Tibial artery (tissue), 4 donors: ENCODE measurements at regions not wholly inside any gene's neighbourhood (a gene's known extent, or its start where the extent isn't known, plus 50 kb on each side); places are given as distances from the start of the nearest gene placed in this dataset.
"Not testable (repeated sequence)": the region's sequence is repeated elsewhere in the genome, so short reads cannot be mapped to it uniquely, and the experiment has no call there.

Source experiments
- DNase-seq, 2 donors: peaks; one replicate each; pipeline ENCODE4 v3.0.0-alpha.2; 2019
- H3K27ac ChIP-seq, 2 donors: fragments of 200-600 bp; sonication (generic) in 1 of 2; 1 replicate in 1 of 2; 2 replicates in 1 of 2; pipeline ENCODE4 v1.5.1; 2018 to 2019; ENCODE audit warnings: mild to moderate bottlenecking in 1 of 2
- H3K27me3 ChIP-seq, 2 donors: fragments of 200-600 bp; sonication (generic) in 1 of 2; one replicate each; pipeline versions ENCODE4 v1.5.1 to v1.6.0; 2016 to 2019
- H3K36me3 ChIP-seq, 3 donors: fragments of 200-600 bp; sonication (generic) in 2 of 3; one replicate each; pipeline ENCODE4 v1.5.1; 2016 to 2019; ENCODE audit warnings: mild to moderate bottlenecking in 2 of 3
- H3K4me1 ChIP-seq, 4 donors: fragments of 200-600 bp; sonication (generic) in 2 of 4; 1 replicate in 3 of 4; 2 replicates in 1 of 4; pipeline ENCODE4 v1.5.1; 2016 to 2019
- H3K4me3 ChIP-seq, 2 donors: fragments of 200-600 bp; sonication (generic) in 1 of 2; 1 replicate in 1 of 2; 2 replicates in 1 of 2; pipeline ENCODE4 v1.5.1; 2018 to 2019; ENCODE audit warnings: mild to moderate bottlenecking in 2 of 2
- H3K9me3 ChIP-seq, 3 donors: fragments of 200-600 bp; sonication (generic) in 1 of 3; one replicate each; pipeline ENCODE4 v1.5.1; 2016 to 2019
- intact Hi-C: fragments of 100-400 bp; cut with DNase I; formaldehyde crosslinking; loops from one replicate; pipeline ENCODE4 v1.15.0; 2023; ENCODE audit warnings: low total_unique reads
- TF ChIP-seq, protein P1 (sequence below), 2 experiments: fragments of 200-600 bp in 1 of 2; fragments of 450-650 bp in 1 of 2; IDR thresholded peaks; one replicate each; pipeline ENCODE4 v1.5.1; 2017 to 2019; ENCODE audit warnings: antibody characterized with exemption in 2 of 2, mild to moderate bottlenecking in 1 of 2, moderate library complexity in 1 of 2

DNA sequence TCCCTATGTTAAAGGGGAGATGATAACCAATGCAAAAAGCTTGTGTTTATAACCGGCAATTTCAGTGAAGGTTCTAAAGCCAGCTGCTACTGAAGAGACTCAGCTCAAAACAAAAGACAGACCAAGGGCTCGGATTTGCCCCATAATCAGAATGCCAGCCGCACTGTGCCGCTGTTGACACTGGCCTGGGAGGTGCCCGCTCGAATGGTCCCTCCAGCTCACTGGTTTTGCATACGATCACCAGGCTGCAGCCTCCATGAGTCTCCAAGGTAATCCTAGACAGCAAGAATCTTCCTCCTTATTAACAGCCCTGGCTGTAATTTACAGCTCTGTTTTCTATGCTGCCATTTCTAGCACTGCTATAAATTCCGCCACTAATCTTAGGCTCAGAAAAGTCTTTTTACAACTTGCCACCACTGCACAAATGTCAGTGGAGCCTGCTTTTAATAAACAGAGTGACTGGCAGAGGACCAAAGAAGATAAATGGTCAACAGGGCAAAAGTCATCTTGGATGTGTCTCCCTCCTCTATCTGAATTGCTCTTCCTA, 155.7 kb upstream of the SH3BP4 start:
- DNase-seq: no peak
- H3K27me3 ChIP-seq: peaks cover 0 to 2% of the 10 kb centered on the region in 2 donors
- intact Hi-C loops: no loop called here
- H3K36me3 ChIP-seq: no peaks in the 10 kb centered on the region
- no peak overlapping the region for H3K4me3 ChIP-seq
- no peak overlapping the region for H3K27ac ChIP-seq
- no peaks in the 10 kb centered on the region for H3K9me3 ChIP-seq
- H3K4me1 ChIP-seq: no peaks in the 10 kb centered on the region
- TF ChIP-seq, protein P1, sequence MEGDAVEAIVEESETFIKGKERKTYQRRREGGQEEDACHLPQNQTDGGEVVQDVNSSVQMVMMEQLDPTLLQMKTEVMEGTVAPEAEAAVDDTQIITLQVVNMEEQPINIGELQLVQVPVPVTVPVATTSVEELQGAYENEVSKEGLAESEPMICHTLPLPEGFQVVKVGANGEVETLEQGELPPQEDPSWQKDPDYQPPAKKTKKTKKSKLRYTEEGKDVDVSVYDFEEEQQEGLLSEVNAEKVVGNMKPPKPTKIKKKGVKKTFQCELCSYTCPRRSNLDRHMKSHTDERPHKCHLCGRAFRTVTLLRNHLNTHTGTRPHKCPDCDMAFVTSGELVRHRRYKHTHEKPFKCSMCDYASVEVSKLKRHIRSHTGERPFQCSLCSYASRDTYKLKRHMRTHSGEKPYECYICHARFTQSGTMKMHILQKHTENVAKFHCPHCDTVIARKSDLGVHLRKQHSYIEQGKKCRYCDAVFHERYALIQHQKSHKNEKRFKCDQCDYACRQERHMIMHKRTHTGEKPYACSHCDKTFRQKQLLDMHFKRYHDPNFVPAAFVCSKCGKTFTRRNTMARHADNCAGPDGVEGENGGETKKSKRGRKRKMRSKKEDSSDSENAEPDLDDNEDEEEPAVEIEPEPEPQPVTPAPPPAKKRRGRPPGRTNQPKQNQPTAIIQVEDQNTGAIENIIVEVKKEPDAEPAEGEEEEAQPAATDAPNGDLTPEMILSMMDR (IDR thresholded peaks at IDR 0.05): no peak

DNA sequence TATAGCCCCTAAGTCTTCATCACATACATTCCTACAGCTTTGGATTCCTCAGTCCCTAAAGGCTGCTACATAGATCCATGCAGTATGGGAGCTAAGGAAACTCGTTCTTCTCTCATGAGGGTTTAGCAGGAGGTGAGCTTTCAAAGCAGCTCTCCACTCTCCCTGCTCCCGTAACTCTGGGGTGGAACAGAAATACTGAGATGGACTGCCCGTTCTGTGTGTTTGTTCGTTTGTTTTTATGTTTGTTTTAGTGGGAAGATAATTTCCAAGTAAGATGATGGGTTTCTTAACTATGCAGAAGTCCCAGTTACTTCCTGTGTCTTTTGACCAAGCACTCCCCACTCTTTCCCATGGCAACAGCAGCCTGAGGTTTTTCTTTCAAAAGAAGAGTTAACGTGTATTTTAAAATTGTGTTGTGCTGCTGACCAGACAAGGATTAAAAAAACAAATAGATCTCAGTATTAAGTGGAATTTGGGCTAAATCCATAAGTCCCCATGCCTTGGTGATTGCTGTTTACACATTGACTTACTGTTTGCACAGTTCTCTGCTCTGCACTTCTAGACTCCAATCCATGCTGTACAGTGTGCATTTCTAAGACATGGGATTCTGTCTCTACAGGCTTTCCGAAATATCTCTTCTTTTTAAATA, 156.4 kb upstream of the SH3BP4 start:
- intact Hi-C loops: no loop called here
- Histone ChIP-seq H3K36me3 (no peaks in the 10 kb centered on the region), H3K27me3 (peaks cover 0 to 2% of the 10 kb centered on the region in 2 donors), H3K27ac (no peak overlapping the region), H3K9me3 (no peaks in the 10 kb centered on the region), H3K4me1 (no peaks in the 10 kb centered on the region), H3K4me3 (no peak overlapping the region)
- TF ChIP-seq, protein P1 (IDR thresholded peaks at IDR 0.05): no peak
- no peak for DNase-seq

DNA sequence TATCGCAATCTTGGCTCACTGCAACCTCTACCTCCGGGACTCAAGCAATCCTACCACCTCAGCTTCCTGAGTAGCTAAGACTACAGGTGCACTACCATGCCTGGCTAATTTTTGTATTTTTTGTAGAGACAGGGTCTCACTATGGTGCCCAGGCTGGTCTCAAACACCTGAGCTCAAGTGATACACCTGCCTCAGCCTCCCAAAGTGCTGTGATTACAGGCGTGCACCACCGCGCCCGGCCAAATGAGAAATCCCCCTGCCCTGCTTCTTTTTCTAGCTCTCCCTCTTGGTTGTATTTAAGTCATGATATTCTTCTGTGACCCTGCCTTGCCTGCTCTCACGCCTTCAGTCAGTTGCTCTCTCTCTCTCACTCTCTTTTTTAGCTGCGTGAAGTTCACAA, 157.0 kb upstream of the SH3BP4 start:
- DNase-seq: no peak
- intact Hi-C loops: no loop called here
- no peaks in the 10 kb centered on the region for H3K9me3 ChIP-seq
- no peak overlapping the region for H3K4me3 ChIP-seq
- H3K27me3 ChIP-seq: peaks cover 0 to 2% of the 10 kb centered on the region in 2 donors
- H3K36me3 ChIP-seq: no peaks in the 10 kb centered on the region
- H3K4me1 ChIP-seq: no peaks in the 10 kb centered on the region
- no peak overlapping the region for H3K27ac ChIP-seq
- TF ChIP-seq, protein P1 (IDR thresholded peaks at IDR 0.05): no peak

DNA sequence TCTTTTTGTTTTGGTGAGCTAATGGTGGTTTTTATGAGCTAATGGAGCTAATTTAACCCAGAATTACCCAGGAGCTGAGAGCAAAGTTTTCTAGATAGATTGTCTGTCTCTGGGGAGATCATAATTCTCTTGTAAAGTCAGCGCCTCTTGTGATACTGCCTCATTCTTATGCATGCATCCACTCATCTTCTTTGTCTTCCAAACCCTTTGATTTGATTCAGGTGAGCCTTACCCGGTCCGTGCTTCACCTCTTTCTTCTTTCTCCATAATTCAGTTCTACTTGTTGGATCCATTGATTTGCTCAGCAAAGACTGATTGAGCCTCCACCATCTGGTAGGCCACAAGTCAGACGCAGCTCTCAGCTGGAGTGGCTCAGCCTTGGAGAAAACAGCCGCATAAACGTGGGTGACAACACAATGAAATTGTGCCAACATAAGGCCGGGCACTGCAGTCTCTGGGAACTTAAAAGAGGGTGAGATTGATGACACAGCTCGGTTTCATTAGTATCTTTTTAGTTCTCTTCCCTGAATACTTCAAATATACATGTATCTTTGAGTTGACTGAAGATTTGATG, 158.5 kb upstream of the SH3BP4 start:
- no peak for DNase-seq
- TF ChIP-seq, protein P1 (IDR thresholded peaks at IDR 0.05): no peak
- Histone ChIP-seq H3K36me3 (no peaks in the 10 kb centered on the region), H3K9me3 (no peaks in the 10 kb centered on the region), H3K4me3 (no peak overlapping the region), H3K4me1 (no peaks in the 10 kb centered on the region), H3K27ac (no peak overlapping the region), H3K27me3 (peaks cover 0 to 3% of the 10 kb centered on the region in 2 donors)
- intact Hi-C loops: no loop called here

DNA sequence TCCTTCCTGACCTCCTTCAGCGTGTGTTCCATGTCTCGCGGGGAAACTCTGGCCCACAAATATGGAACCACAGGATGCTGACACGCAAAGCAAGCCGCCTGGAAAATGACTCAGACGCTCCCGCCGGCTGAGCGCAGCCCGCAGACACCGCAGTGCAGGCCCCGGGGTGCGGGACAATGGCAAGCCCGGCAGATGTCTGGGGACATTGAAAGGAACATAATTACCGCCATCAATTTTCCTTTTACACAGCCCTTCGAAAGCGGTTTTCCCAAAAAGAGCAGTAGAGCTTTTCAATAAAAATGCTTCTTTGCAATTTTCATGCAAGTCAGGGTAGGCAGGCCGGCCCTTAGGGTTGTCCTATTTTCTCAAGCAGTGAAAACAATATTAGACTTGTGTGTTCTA, 159.2 kb upstream of the SH3BP4 start:
- no peaks in the 10 kb centered on the region for H3K9me3 ChIP-seq
- intact Hi-C loops: no loop called here

DNA sequence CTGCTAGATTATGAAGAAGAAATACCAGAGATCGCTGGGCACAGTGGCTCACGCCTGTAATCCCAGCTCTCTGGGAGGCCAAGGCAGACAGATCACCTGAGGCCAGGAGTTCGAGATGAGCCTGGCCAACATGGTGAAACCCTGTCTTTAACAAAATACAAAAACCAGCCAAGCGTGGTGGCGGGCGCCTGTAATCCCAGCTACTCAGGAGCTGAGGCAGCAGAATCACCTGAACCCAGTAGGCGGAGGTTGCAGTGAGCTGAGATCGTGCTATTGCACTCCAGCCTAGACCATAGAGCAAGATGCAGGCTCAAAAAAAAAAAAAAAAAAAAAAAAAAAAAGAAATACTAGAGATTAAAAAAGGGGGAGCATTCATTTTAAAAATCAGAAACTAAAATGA, 159.7 kb upstream of the SH3BP4 start:
- DNase-seq, H3K9me3 ChIP-seq, H3K4me3 ChIP-seq, H3K27ac ChIP-seq, H3K27me3 ChIP-seq, H3K4me1 ChIP-seq, intact Hi-C loops, H3K36me3 ChIP-seq: not testable (repeated sequence)

More for the DNA sequence above, 159.2 kb upstream of the SH3BP4 start:
- no peaks in the 10 kb centered on the region for H3K36me3 ChIP-seq
- peaks cover 0 to 3% of the 10 kb centered on the region in 2 donors for H3K27me3 ChIP-seq
- TF ChIP-seq, protein P1 (IDR thresholded peaks at IDR 0.05): no peak
- no peak for DNase-seq
- no peak overlapping the region for H3K27ac ChIP-seq
- H3K4me1 ChIP-seq: no peaks in the 10 kb centered on the region
- H3K4me3 ChIP-seq: no peak overlapping the region
